HCT116 (cell line): ENCODE measurements at regions not wholly inside any gene's neighbourhood (a gene's known extent, or its start where the extent isn't known, plus 50 kb on each side); places are given as distances from the start of the nearest gene placed in this dataset.

Experiments used
- POLR2A ChIP-seq: IDR thresholded peaks from 2 replicates; pipeline ENCODE4 v1.7.0; 2011; ENCODE audit warnings: borderline replicate concordance; ENCODE audit not compliant: insufficient read depth, insufficient read length; ENCODE audit errors: extremely low read depth
- TF ChIP-seq, protein P1 (sequence below), 3 experiments: fragments of 200-600 bp in 1 of 3; sonication (generic) in 1 of 3; IDR thresholded peaks in 2 of 3; conservative IDR thresholded peaks in 1 of 3; 2 replicates each; pipeline ENCODE4 v1.5.1; 2012 to 2017; ENCODE audit warnings: low read depth in 2 of 3, low read length in 2 of 3, antibody characterized with exemption in 1 of 3, borderline replicate concordance in 1 of 3, control low read depth in 1 of 3, mild to moderate bottlenecking in 1 of 3, mixed read lengths in 1 of 3, mixed run types in 1 of 3, moderate library complexity in 1 of 3; ENCODE audit not compliant: insufficient read depth in 1 of 3

DNA sequence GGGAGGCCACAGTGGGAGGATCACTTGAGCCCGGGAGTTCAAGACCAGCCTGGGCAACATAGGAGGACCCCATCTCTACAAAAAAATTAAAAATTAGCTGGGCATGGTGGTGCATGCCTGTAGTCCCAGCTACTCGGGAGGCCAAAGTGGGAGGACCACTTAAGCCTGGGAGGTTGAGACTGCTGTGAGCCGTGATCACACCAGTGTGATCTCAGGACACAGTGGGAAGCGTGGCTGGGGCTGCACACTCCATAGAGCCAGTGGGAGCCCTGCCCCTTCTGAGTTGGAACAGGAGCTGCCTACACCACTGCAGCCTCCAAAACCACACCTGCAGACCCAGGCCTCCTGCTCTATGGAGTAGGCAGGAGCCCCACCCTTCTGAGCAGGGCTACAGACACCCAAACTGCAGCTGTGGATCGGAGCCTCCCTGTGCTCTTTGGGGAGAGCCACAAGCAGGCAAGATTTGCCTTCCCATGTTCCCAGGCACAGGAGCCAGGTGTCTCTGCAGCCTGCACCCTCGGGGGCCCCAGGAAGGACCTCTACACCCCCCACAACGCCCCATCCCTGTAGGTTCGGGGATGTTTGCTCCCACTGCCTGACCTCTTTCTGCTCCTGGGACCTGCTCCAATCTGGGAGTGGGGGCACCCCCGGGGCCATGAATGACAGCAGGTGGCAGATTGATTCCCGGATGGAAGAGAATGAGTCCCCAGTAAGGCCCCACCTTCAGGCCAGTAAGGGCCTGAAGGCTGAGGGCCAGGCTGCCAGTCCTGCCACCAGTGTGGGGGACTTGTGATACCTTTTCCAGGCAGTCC, 245.4 kb downstream of the BUD13 start:
- TF ChIP-seq, protein P1, sequence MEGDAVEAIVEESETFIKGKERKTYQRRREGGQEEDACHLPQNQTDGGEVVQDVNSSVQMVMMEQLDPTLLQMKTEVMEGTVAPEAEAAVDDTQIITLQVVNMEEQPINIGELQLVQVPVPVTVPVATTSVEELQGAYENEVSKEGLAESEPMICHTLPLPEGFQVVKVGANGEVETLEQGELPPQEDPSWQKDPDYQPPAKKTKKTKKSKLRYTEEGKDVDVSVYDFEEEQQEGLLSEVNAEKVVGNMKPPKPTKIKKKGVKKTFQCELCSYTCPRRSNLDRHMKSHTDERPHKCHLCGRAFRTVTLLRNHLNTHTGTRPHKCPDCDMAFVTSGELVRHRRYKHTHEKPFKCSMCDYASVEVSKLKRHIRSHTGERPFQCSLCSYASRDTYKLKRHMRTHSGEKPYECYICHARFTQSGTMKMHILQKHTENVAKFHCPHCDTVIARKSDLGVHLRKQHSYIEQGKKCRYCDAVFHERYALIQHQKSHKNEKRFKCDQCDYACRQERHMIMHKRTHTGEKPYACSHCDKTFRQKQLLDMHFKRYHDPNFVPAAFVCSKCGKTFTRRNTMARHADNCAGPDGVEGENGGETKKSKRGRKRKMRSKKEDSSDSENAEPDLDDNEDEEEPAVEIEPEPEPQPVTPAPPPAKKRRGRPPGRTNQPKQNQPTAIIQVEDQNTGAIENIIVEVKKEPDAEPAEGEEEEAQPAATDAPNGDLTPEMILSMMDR (IDR thresholded peaks at IDR 0.05 in 2 of 3, conservative IDR thresholded peaks at IDR 0.05 in 1 of 3; ENCODE audit: borderline replicate concordance in 1 of 3, insufficient read depth in 1 of 3, low read depth in 2 of 3, low read length in 2 of 3): no peak
- TF ChIP-seq POLR2A: no peak
